C4-2B (cell line): ENCODE measurements at regions not wholly inside any gene's neighbourhood (a gene's known extent, or its start where the extent isn't known, plus 50 kb on each side); places are given as distances from the start of the nearest gene placed in this dataset.
"Not testable (repeated sequence)": the region's sequence is repeated elsewhere in the genome, so short reads cannot be mapped to it uniquely, and the experiment has no call there.

Source experiments
- H3K27ac ChIP-seq: fragments of 450-650 bp; 2 replicates; pipeline ENCODE4 v1.5.1; 2017
- CTCF ChIP-seq: fragments of 450-650 bp; conservative IDR thresholded peaks from 2 replicates; pipeline ENCODE4 v1.5.1; 2017; ENCODE audit warnings: mild to moderate bottlenecking
- ZFX ChIP-seq: fragments of 450-650 bp; IDR thresholded peaks from 2 replicates; pipeline ENCODE4 v1.6.1; 2017

- no peak overlapping the region for H3K27ac ChIP-seq
- no peak for TF ChIP-seq ZFX
- no peak for TF ChIP-seq CTCF
Measured at GRCh38 chrX:55379396-55379795, 72.5 kb upstream of the MAGEH1 start.

GRCh38 chrX:55389376-55389775 is 62.6 kb upstream of the MAGEH1 start:
- no peak for TF ChIP-seq ZFX
- no peak for TF ChIP-seq CTCF
- H3K27ac ChIP-seq, result no peak overlapping the region

- not testable (repeated sequence) for H3K27ac ChIP-seq
Measured at GRCh38 chrX:55396836-55397235, 55.1 kb upstream of the MAGEH1 start.
